Dermis microvascular lymphatic vessel endothelial cell (primary cell): ENCODE measurements at regions not wholly inside any gene's neighbourhood (a gene's known extent, or its start where the extent isn't known, plus 50 kb on each side); places are given as distances from the start of the nearest gene placed in this dataset.
"Not testable (repeated sequence)": the region's sequence is repeated elsewhere in the genome, so short reads cannot be mapped to it uniquely, and the experiment has no call there.

ENCODE experiments used
- DNase-seq, 2 donors: peaks; one replicate each; pipeline versions ENCODE4 v3.0.0 to v3.0.0-alpha.2; 2010; ENCODE audit warnings: low read depth in 2 of 2

GRCh38 chr2:59295524-59296162 lies 1054.5 kb upstream of the FANCL start:
- no peak for DNase-seq

GRCh38 chr2:59288771-59289170 lies 1047.6 kb upstream of the FANCL start:
- DNase-seq = no peak

- DNase-seq = no peak
Observed at GRCh38 chr2:59282374-59283057, 1041.4 kb upstream of the FANCL start.

- DNase-seq = no peak
Observed at GRCh38 chr2:59277671-59278070, 1036.5 kb upstream of the FANCL start.

GRCh38 chr2:59276917-59277316 lies 1035.8 kb upstream of the FANCL start:
- DNase-seq = no peak

- DNase-seq = no peak
Observed at GRCh38 chr2:59276033-59276432, 1034.9 kb upstream of the FANCL start.

- DNase-seq = no peak
Observed at GRCh38 chr2:59266453-59266852, 1025.3 kb upstream of the FANCL start.

GRCh38 chr2:59259913-59260312 lies 1018.8 kb upstream of the FANCL start:
- DNase-seq = no peak

- no peak for DNase-seq
Observed at GRCh38 chr2:59256290-59256689, 1015.2 kb upstream of the FANCL start.

GRCh38 chr2:59254279-59254678 lies 1013.2 kb upstream of the FANCL start:
- no peak for DNase-seq

GRCh38 chr2:59250307-59250677 lies 1009.2 kb upstream of the FANCL start:
- no peak for DNase-seq

- DNase-seq = no peak
Observed at GRCh38 chr2:59249441-59250306, 1008.5 kb upstream of the FANCL start.

GRCh38 chr2:59239146-59239545 lies 998.0 kb upstream of the FANCL start:
- DNase-seq = no peak

- DNase-seq = no peak
Observed at GRCh38 chr2:59237311-59237710, 996.2 kb upstream of the FANCL start.

GRCh38 chr2:59236723-59237122 lies 995.6 kb upstream of the FANCL start:
- no peak for DNase-seq

- no peak for DNase-seq
Observed at GRCh38 chr2:59233920-59234319, 992.8 kb upstream of the FANCL start.

- no peak for DNase-seq
Observed at GRCh38 chr2:59233448-59233847, 992.3 kb upstream of the FANCL start.

- DNase-seq = no peak
Observed at GRCh38 chr2:59232394-59233165, 991.5 kb upstream of the FANCL start.

GRCh38 chr2:59226362-59226761 lies 985.2 kb upstream of the FANCL start:
- not testable (repeated sequence) for DNase-seq

GRCh38 chr2:59223742-59224141 lies 982.6 kb upstream of the FANCL start:
- DNase-seq = no peak

- DNase-seq = no peak
Observed at GRCh38 chr2:59217360-59217759, 976.2 kb upstream of the FANCL start.

GRCh38 chr2:59206361-59206760 lies 965.2 kb upstream of the FANCL start:
- no peak for DNase-seq
